ENCODE measurements at regions not wholly inside any gene's neighbourhood (a gene's known extent, or its start where the extent isn't known, plus 50 kb on each side); places are given as distances from the start of the nearest gene placed in this dataset.

DNA sequence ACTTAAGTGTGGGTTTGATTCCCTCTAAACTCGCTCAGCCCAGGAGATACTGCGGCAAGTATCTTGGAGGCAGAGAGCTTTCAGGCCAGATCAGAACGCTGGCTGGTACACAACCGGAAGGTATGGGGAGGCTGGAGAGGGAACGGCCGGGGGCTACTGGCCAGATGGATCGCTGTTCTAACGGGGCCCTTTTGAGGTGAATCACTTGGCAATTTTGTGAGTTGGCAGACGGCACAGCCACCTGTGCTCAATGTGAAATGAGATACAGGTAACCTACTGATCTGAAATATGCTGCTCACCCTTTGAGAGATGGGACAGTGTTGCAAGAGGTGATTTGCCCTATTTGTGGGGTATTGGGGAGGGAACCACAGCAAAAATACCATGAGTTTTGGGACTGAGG, 622.9 kb upstream of the RBFOX1 start:
- ATAC-seq (ENCODE audit: insufficient number of reproducible peaks, low FRiP score, low read depth) (no peak), DNase-seq (ENCODE audit: low spot score) (no peak)
- Histone ChIP-seq H3K9me3 (no peaks in the 10 kb centered on the region), H3K27me3 (replicated peaks; ENCODE audit: insufficient read depth) (no peaks in the 10 kb centered on the region), H3K4me1 (ENCODE audit: control insufficient read depth in 1 of 2, low read depth in 2 of 2) (no peaks in the 10 kb centered on the region), H3K27ac (no peak overlapping the region), H3K36me3 (no peaks in the 10 kb centered on the region), H3K4me3 (no peak overlapping the region)
- TF ChIP-seq, protein P1, sequence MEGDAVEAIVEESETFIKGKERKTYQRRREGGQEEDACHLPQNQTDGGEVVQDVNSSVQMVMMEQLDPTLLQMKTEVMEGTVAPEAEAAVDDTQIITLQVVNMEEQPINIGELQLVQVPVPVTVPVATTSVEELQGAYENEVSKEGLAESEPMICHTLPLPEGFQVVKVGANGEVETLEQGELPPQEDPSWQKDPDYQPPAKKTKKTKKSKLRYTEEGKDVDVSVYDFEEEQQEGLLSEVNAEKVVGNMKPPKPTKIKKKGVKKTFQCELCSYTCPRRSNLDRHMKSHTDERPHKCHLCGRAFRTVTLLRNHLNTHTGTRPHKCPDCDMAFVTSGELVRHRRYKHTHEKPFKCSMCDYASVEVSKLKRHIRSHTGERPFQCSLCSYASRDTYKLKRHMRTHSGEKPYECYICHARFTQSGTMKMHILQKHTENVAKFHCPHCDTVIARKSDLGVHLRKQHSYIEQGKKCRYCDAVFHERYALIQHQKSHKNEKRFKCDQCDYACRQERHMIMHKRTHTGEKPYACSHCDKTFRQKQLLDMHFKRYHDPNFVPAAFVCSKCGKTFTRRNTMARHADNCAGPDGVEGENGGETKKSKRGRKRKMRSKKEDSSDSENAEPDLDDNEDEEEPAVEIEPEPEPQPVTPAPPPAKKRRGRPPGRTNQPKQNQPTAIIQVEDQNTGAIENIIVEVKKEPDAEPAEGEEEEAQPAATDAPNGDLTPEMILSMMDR (IDR thresholded peaks at IDR 0.05): no peak

DNA sequence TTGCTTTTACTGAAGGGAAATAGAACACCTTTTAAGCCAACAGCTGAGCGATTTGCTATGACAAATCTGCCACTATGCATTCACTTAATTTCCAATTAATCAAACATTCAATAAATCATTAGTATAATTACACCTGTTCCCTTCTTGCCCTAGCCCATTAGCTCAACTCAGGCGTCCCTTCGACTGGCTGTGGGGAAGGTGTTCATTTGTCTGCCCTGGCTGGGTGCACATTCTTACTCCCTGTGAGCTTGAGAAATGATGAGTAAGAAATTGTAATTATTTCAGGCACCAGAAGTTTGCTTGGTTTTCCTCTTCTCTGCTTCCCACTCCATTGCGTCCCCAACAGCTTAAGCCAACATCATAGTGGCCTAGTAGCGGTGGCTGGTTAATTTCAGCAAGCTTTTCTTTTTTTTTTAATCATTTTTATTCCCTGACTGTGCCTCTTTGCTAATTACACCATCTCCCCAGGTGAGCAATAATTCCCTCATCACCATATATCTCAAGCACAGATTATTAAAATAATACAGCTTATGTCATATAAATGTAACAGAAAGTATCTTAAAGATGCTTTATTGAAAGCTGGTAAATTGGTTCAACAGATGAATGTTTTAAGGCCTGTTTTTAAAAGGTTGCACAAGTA, 623.9 kb upstream of the RBFOX1 start:
- H3K4me3 ChIP-seq: no peak overlapping the region
- H3K36me3 ChIP-seq: no peaks in the 10 kb centered on the region
- TF ChIP-seq, protein P1 (IDR thresholded peaks at IDR 0.05): no peak
- H3K4me1 ChIP-seq (ENCODE audit: control insufficient read depth in 1 of 2, low read depth in 2 of 2): no peaks in the 10 kb centered on the region
- no peak overlapping the region for H3K27ac ChIP-seq
- DNase-seq (ENCODE audit: low spot score): no peak
- no peaks in the 10 kb centered on the region for H3K9me3 ChIP-seq
- no peaks in the 10 kb centered on the region for H3K27me3 ChIP-seq (replicated peaks; ENCODE audit: insufficient read depth)
- no peak for ATAC-seq (ENCODE audit: insufficient number of reproducible peaks, low FRiP score, low read depth)

DNA sequence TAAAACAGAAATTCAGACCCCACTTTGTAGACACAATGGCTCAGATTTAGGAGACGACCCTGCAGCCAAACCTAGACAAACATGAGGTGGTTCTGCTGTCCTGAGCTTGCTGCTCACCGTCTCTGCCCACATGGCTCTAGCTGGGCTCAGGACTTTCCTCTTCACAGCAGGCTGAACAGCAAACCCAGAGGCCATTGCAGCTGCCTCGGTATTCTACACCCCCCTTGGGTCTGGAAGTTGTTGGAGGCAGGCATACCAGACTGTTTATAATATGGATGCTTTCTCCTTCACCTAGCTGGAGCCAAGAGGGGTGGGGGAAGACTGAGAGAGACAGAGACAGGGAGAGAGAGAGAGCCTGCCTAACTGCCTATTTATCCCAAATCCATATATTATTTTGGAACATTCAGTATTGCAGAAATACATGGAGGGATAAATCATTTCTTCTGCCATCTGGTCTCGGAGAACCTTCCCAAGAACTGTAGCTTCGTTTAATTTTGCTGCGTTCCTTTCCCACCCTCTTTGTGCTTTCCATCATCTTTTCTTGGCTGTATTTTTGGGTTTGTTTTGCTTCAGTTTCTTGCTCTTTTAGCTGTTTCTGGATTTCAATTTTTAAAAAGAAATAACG, 628.2 kb upstream of the RBFOX1 start:
- Histone ChIP-seq H3K4me3 (no peak overlapping the region), H3K27me3 (replicated peaks; ENCODE audit: insufficient read depth) (no peaks in the 10 kb centered on the region), H3K9me3 (no peaks in the 10 kb centered on the region), H3K27ac (no peak overlapping the region), H3K36me3 (no peaks in the 10 kb centered on the region), H3K4me1 (ENCODE audit: control insufficient read depth in 1 of 2, low read depth in 2 of 2) (no peaks in the 10 kb centered on the region)
- DNase-seq (ENCODE audit: low spot score): no peak
- ATAC-seq (ENCODE audit: insufficient number of reproducible peaks, low FRiP score, low read depth): no peak
- TF ChIP-seq, protein P1 (IDR thresholded peaks at IDR 0.05): no peak

DNA sequence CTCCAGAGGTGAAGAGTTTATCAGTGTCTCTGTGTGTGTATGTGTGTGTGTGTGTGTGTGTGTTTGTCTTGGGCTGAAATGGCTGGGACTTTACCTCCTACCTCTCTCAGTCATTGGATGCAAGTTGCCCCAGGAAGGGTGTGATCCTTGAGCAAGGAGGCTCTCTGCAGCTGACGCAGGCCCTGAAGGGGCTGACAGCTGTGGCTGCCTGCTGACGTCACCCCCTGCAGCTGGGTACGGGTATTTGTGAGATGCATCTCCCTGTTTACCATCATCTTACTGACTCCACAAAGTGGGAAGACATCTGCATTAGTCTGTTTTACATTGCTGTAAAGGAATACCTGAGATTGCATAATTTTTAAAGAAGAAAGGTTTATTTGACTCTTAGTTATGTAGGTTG, 631.5 kb upstream of the RBFOX1 start:
- no peaks in the 10 kb centered on the region for H3K4me1 ChIP-seq (ENCODE audit: control insufficient read depth in 1 of 2, low read depth in 2 of 2)
- TF ChIP-seq, protein P1 (IDR thresholded peaks at IDR 0.05): no peak
- H3K27ac ChIP-seq: no peak overlapping the region
- DNase-seq (ENCODE audit: low spot score) (no peak), ATAC-seq (ENCODE audit: insufficient number of reproducible peaks, low FRiP score, low read depth) (no peak)
- no peaks in the 10 kb centered on the region for H3K36me3 ChIP-seq
- no peak overlapping the region for H3K4me3 ChIP-seq
- no peaks in the 10 kb centered on the region for H3K27me3 ChIP-seq (replicated peaks; ENCODE audit: insufficient read depth)
- no peaks in the 10 kb centered on the region for H3K9me3 ChIP-seq

DNA sequence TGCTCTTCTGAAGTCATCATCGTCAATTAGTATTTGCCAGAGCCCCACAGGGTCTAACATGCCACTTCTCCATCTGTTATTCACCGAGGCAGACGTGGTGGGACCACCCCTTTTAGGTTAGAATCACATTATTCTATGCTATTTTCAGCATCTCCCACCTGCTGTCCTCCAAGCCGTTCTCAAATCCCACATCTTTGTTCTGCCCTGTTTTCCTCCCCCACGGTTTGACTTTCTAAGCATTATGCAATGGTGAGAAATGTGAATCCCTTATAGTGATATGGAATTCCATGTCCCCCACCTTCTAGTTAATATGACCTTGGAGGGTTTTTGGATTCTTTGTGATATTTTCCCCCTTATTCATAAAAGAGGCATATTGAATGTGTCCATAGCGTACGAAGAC, 634.1 kb upstream of the RBFOX1 start:
- ATAC-seq (ENCODE audit: insufficient number of reproducible peaks, low FRiP score, low read depth) (no peak), DNase-seq (ENCODE audit: low spot score) (no peak)
- H3K4me3 ChIP-seq: no peak overlapping the region
- no peaks in the 10 kb centered on the region for H3K27me3 ChIP-seq (replicated peaks; ENCODE audit: insufficient read depth)
- no peaks in the 10 kb centered on the region for H3K36me3 ChIP-seq
- no peaks in the 10 kb centered on the region for H3K9me3 ChIP-seq
- H3K27ac ChIP-seq: no peak overlapping the region
- no peaks in the 10 kb centered on the region for H3K4me1 ChIP-seq (ENCODE audit: control insufficient read depth in 1 of 2, low read depth in 2 of 2)
- TF ChIP-seq, protein P1 (IDR thresholded peaks at IDR 0.05): no peak

Measured in thoracic aorta (tissue), 2 donors.